HCT116 (cell line): ENCODE measurements at regions not wholly inside any gene's neighbourhood (a gene's known extent, or its start where the extent isn't known, plus 50 kb on each side); places are given as distances from the start of the nearest gene placed in this dataset.

Experiments used
- ATAC-seq: fragments of 200-7000 bp; cut with Tn5 transposase; 2 replicates; pipeline ENCODE4 v1.9.1; 2020; ENCODE audit warnings: mild to moderate bottlenecking, moderate library complexity
- BruUV-seq: library from RNA; stranded (reverse); fragments of 400-500 nt; replicated peaks from 2 replicates; lab custom pipeline; 2021; lab: Mats Ljungman, UMichigan
- CTCF ChIA-PET: fragments of 300-600 bp; sonication (Branson Sonifier 250); formaldehyde crosslinking; loops from one replicate; lab custom pipeline; 2021; ENCODE audit warnings: antibody characterized with exemption; lab: Charles Lee
- POLR2A ChIA-PET: fragments of 300-600, 350-600 bp; sonication (Branson Sonifier 250); formaldehyde crosslinking; loops from one replicate; lab custom pipeline; 2021; ENCODE audit warnings: antibody characterized with exemption; lab: Charles Lee
- RAD21 ChIA-PET, 2 experiments: fragments of 300-600 bp; sonication (Branson Sonifier 250); formaldehyde crosslinking; loops; one replicate each; lab custom pipeline; 2023; ENCODE audit warnings: low total read pairs in 2 of 2; ENCODE audit not compliant: uncharacterized antibody in 2 of 2, unreplicated experiment in 2 of 2, low non-redundant PET in 1 of 2; lab: Charles Lee
- DNase-seq: peaks from one replicate; pipeline ENCODE4 v3.0.0-alpha.2; 2010; ENCODE audit warnings: low read depth, low spot score
- H2AFZ ChIP-seq: fragments of 200-600 bp; shearing (Covaris generic), sonication (generic); 2 replicates; pipeline ENCODE4 v1.6.1; 2017; ENCODE audit warnings: low read depth, mixed run types, mixed read lengths, antibody characterized with exemption, low read length; ENCODE audit not compliant: poor library complexity, severe bottlenecking
- H3K27ac ChIP-seq: 2 replicates; pipeline ENCODE4 v1.5.1; 2012; ENCODE audit warnings: low read depth, low read length
- H3K27me3 ChIP-seq: fragments of 200-600 bp; sonication (generic); 2 replicates; pipeline ENCODE4 v1.6.1; 2016; ENCODE audit warnings: mixed run types, low read length, mixed read lengths; ENCODE audit not compliant: insufficient read depth
- H3K36me3 ChIP-seq, 2 experiments: fragments of 200-500 bp in 1 of 2; fragments of 200-600 bp in 1 of 2; sonication (Bioruptor generic) in 1 of 2; sonication (generic) in 1 of 2; 2 replicates each; pipeline versions ENCODE4 v1.5.1 to v1.6.1; 2014 to 2016; ENCODE audit warnings: low read length in 2 of 2, inconsistent platforms in 1 of 2, mixed read lengths in 1 of 2, mixed run types in 1 of 2; ENCODE audit not compliant: insufficient read depth in 2 of 2, control insufficient read depth in 1 of 2
- H3K4me1 ChIP-seq, 2 experiments: fragments of 200-600 bp in 1 of 2; sonication (generic) in 1 of 2; 2 replicates each; pipeline versions ENCODE4 v1.5.1 to v1.6.1; 2012 to 2017; ENCODE audit warnings: low read length in 2 of 2, inconsistent platforms in 1 of 2, mild to moderate bottlenecking in 1 of 2, mixed read lengths in 1 of 2, mixed run types in 1 of 2, moderate library complexity in 1 of 2; ENCODE audit not compliant: insufficient read depth in 2 of 2, control insufficient read depth in 1 of 2
- H3K4me2 ChIP-seq: fragments of 200-600 bp; sonication (generic); 2 replicates; pipeline ENCODE4 v1.6.1; 2017; ENCODE audit warnings: mixed run types, low read length, mixed read lengths
- H3K4me3 ChIP-seq, 2 experiments: fragments of 200-600 bp in 1 of 2; sonication (generic) in 1 of 2; replicated peaks in 1 of 2; 2 replicates each; pipeline ENCODE4 v1.5.1; 2011 to 2016; ENCODE audit warnings: low read length in 2 of 2, control low read depth in 1 of 2, low read depth in 1 of 2, mild to moderate bottlenecking in 1 of 2, mixed read lengths in 1 of 2, mixed run types in 1 of 2
- H3K79me2 ChIP-seq: fragments of 200-600 bp; sonication (generic); 2 replicates; pipeline ENCODE4 v1.6.1; 2017; ENCODE audit warnings: mild to moderate bottlenecking, mixed run types, low read length, moderate library complexity, mixed read lengths; ENCODE audit not compliant: insufficient read depth
- H3K9ac ChIP-seq: fragments of 200-600 bp; sonication (generic); 2 replicates; pipeline ENCODE4 v1.6.1; 2016; ENCODE audit warnings: low read length, mixed read lengths
- H3K9me2 ChIP-seq: fragments of 200-600 bp; sonication (generic), shearing (Covaris generic); 2 replicates; pipeline ENCODE4 v1.6.1; 2017; ENCODE audit warnings: mixed run types, mild to moderate bottlenecking, moderate library complexity; ENCODE audit not compliant: insufficient read depth
- H3K9me3 ChIP-seq, 2 experiments: fragments of 200-500 bp in 1 of 2; fragments of 200-600 bp in 1 of 2; sonication (Bioruptor generic) in 1 of 2; sonication (generic) in 1 of 2; 2 replicates each; pipeline ENCODE4 v1.6.1; 2014 to 2017; ENCODE audit warnings: low read length in 2 of 2, mixed read lengths in 2 of 2, inconsistent platforms in 1 of 2, low read depth in 1 of 2, mild to moderate bottlenecking in 1 of 2, mixed run types in 1 of 2, moderate library complexity in 1 of 2; ENCODE audit not compliant: control insufficient read depth in 1 of 2, insufficient read depth in 1 of 2
- H4K20me1 ChIP-seq: fragments of 200-600 bp; sonication (generic), shearing (Covaris generic); 2 replicates; pipeline ENCODE4 v1.6.1; 2017; ENCODE audit warnings: mixed run types, mild to moderate bottlenecking, moderate library complexity; ENCODE audit not compliant: insufficient read depth
- CEBPB ChIP-seq: IDR thresholded peaks from 2 replicates; pipeline ENCODE4 v1.6.1; 2012; ENCODE audit warnings: low read depth
- ELF1 ChIP-seq: IDR thresholded peaks from 2 replicates; pipeline ENCODE4 v1.6.1; 2012; ENCODE audit warnings: low read depth, borderline replicate concordance
- FOSL1 ChIP-seq: IDR thresholded peaks from 2 replicates; pipeline ENCODE4 v1.6.1; 2012; ENCODE audit warnings: low read depth
- POLR2AphosphoS5 ChIP-seq: IDR thresholded peaks from 2 replicates; pipeline ENCODE4 v1.6.1; 2011; ENCODE audit warnings: mild to moderate bottlenecking, low read depth, low read length, moderate library complexity
- SP1 ChIP-seq: IDR thresholded peaks from 2 replicates; pipeline ENCODE4 v1.6.1; 2012; ENCODE audit warnings: low read depth
- TCF7L2 ChIP-seq: IDR thresholded peaks from 2 replicates; pipeline ENCODE4 v1.7.0; 2011; ENCODE audit warnings: borderline replicate concordance, inconsistent platforms; ENCODE audit not compliant: insufficient read depth, insufficient read length; ENCODE audit errors: extremely low read depth
- YY1 ChIP-seq: IDR thresholded peaks from 2 replicates; pipeline ENCODE4 v1.6.1; 2011; ENCODE audit warnings: low read length, low read depth, moderate library complexity, mild to moderate bottlenecking; ENCODE audit not compliant: insufficient replicate concordance; ENCODE audit errors: extremely low read depth
- ZNF274 ChIP-seq: fragments of 200-500 bp; sonication (Bioruptor generic); IDR thresholded peaks from 2 replicates; pipeline ENCODE4 v1.6.1; 2014; ENCODE audit warnings: mild to moderate bottlenecking, low read depth, low read length, inconsistent platforms
- intact Hi-C: fragments of 100-400 bp; cut with micrococcal nuclease; formaldehyde crosslinking; loops from 2 replicates; pipeline ENCODE4 v1.10.0; 2022
- TF ChIP-seq, protein P1 (sequence below): IDR thresholded peaks from 2 replicates; pipeline ENCODE4 v1.6.1; 2011; ENCODE audit warnings: mild to moderate bottlenecking, low read length, moderate library complexity; ENCODE audit not compliant: insufficient replicate concordance; ENCODE audit errors: extremely low read depth

GRCh38 chr14:90458536-90458935 lies 61.7 kb downstream of the CALM1 start:
- DNase-seq (no peak), ATAC-seq (no peak)
- H3K4me2 ChIP-seq: no peak overlapping the region
- no peaks in the 10 kb centered on the region for H3K9me2 ChIP-seq
- no TSS peak for BruUV-seq
- H3K79me2 ChIP-seq: no peaks in the 10 kb centered on the region
- no peaks in the 10 kb centered on the region for H4K20me1 ChIP-seq
- H3K36me3 ChIP-seq: no peaks in the 10 kb centered on the region
- ChIA-PET POLR2A (no interaction called here), CTCF (no interaction called here), RAD21 (no interaction called here)
- H2AFZ ChIP-seq: no peak overlapping the region
- H3K9me3 ChIP-seq: no peaks in the 10 kb centered on the region
- no peak overlapping the region for H3K27ac ChIP-seq
- no peaks in the 10 kb centered on the region; the same call in 1 of the 2 replicates for H3K27me3 ChIP-seq
- intact Hi-C loops: no loop called here
- H3K4me1 ChIP-seq: 0 out of 4 replicates have a peak, but pooled peaks cover 0 to 6% of the 10 kb centered on the region in 2 experiments
- no peak for TF ChIP-seq ZNF274
- no peak for TF ChIP-seq POLR2AphosphoS5
- no peak for TF ChIP-seq TCF7L2
- TF ChIP-seq ELF1: no peak
- TF ChIP-seq FOSL1: no peak
- TF ChIP-seq, protein P1, sequence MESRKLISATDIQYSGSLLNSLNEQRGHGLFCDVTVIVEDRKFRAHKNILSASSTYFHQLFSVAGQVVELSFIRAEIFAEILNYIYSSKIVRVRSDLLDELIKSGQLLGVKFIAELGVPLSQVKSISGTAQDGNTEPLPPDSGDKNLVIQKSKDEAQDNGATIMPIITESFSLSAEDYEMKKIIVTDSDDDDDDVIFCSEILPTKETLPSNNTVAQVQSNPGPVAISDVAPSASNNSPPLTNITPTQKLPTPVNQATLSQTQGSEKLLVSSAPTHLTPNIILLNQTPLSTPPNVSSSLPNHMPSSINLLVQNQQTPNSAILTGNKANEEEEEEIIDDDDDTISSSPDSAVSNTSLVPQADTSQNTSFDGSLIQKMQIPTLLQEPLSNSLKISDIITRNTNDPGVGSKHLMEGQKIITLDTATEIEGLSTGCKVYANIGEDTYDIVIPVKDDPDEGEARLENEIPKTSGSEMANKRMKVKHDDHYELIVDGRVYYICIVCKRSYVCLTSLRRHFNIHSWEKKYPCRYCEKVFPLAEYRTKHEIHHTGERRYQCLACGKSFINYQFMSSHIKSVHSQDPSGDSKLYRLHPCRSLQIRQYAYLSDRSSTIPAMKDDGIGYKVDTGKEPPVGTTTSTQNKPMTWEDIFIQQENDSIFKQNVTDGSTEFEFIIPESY: no peak
- no peak for TF ChIP-seq YY1
- no peak for TF ChIP-seq SP1
- no peak for TF ChIP-seq CEBPB
- no peak overlapping the region for H3K4me3 ChIP-seq
- H3K9ac ChIP-seq: no peak overlapping the region
